HG03039 (cell line): ENCODE measurements at regions not wholly inside any gene's neighbourhood (a gene's known extent, or its start where the extent isn't known, plus 50 kb on each side); places are given as distances from the start of the nearest gene placed in this dataset.

Source experiments
- ATAC-seq: cut with Tn5 transposase; IDR thresholded peaks from one replicate; pipeline ENCODE4 v1.9.1; 2021; ENCODE audit warnings: mild to moderate bottlenecking, moderate library complexity; ENCODE audit not compliant: unreplicated experiment

DNA sequence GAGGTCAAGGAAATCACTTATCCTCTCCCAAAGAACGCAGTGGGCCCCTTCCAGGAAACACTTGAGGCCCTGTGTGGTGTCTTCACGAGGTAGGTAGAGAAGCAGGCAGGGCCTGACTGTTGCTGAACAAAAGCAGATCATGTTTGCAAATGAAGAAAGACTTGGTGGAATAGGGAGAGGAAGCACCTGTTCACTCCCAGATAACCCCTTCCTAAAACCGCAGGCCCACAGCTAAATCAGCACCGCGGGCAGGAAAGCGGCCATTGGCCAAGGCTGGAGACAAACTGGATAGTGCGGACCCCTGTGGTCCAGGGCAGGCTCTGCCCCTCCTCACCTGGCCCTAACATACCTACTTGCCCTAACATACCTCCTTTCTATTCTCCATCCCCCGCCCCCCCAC is 64.9 kb upstream of the KLHL29 start:
- ATAC-seq = no peak

DNA sequence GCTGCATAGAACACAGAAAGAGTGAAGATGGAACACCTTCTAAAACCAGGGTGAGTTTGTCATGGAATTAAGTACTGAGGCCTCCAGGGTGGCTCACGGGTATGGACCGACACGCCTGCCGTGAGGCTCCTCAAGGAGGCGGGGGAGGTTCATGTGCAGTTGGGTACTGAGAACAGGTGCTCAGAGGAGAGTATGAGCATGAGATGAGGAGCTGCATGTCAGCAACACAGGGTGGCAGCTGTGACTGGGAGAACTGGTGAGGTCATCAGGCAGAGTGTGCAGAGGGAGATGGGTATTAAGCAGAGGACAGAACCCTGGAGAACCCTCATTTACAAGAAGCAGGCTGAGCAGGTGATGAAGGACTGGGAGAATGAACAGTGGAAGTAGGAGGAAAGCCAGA is 63.2 kb upstream of the KLHL29 start:
- ATAC-seq = no peak

DNA sequence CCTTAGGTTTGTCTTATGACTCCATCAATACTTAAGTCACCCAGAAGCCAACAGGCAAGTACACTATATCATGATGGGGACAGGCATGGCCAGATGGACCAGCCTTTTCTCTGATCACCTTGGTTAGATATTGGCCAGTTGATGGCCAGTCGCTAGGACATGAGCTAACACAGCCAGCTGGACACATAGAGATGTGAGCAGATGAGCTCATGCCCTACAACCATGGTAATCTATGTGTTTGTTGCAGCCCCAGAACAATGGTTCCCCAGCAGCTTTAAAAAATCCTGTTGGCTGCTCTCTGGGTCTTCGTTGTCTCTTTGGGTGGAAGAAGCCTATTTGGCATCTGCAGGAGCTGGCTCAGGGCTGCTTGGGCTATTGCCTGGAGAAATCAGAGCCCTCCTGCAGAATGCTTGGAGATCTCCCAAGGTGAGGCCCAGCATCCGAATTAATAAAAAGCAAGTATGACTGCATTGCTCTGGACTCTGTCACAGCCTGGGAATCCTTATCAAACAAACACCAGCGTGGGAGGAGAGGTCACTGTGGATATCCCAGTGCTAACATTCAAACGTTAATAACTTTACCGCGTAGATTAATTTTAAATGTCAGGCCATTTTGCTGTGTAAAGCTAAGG is 62.3 kb upstream of the KLHL29 start:
- no peak for ATAC-seq

DNA sequence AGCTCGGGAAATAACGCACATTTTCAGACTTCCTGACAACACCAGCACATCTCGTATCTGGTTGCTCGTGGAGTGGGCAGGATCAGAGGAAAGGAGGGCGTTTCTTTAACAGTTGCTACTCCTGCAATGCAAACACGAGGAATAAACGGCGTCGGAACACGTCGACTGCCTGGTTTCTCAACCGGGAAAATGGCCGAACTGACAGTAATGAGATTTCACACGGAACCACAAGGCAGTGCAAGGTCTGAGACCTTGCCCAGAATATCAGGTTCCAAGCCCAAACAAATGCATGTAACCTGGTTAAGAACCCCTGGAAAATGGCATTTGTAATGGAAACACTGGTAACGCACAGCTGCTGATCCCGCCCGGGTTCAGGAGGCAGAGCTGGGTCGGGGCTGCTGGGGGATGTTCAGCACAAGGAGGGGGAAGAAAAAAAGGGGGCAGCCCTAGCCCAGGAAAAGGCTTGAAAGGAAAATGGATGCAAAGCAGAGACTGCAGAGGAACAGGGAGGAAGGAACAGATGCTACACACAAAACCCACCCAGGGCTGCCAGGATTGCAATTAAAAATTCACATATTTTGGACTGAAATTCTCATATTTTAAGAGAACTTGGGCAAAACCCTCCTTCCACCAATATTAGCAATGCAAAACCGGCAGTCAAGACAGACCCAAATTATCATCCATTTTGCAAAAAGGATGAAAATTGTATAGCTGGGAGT is 61.6 kb upstream of the KLHL29 start:
- no peak for ATAC-seq

DNA sequence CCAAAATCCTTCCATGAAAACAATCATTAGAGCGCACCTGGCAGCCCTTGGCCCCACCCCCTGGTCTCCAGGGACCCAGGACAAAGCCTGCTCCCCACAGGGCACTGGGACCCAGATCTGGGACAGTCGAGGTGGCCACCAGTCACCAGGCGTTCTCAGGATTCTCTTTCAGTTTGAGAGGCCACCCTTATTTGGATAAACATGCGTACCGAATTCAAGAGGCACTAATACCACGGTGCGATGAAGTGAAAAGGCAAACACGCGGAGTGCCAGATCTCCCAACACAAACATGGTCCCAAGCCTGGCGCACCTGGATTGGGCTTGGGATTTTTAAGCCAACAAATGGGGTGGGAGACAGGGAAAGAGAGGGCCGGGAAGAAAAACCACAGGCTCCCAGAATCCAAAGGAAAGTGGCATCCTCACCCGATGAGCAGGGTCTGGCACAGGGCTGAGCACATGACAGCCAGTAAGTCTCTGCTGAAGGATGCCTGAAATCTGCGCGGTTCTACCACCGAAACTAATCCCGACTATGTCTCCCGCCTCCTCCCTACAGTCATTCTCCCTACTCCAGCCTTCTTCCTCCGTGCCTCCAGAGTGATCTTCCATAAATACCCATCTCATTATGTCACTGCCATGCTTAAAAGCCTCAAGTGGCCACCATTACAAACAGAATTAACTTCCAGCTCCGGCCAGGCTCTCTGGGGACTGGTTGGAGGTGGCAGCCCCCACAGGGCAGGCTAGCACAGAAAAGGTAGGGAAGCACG is 60.9 kb upstream of the KLHL29 start:
- ATAC-seq = no peak

DNA sequence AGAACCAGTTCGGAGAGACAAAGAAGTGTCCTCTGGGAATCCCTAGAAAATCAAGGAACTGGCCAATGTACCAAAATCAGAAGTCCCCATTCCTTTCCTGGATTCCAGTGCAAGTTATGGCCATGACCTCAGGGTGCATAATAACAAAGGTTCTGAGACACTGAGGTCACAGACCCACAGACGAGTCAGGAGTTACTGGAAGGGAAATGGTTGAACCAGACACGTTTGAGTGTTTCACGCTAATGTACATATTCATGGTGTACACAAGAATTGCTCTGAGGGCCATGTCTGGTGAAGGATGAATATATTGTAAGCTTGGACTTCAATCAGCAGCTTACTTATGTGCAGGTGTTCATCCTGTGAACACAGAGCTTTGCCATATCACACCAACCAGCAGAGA is 58.6 kb upstream of the KLHL29 start:
- ATAC-seq = no peak

DNA sequence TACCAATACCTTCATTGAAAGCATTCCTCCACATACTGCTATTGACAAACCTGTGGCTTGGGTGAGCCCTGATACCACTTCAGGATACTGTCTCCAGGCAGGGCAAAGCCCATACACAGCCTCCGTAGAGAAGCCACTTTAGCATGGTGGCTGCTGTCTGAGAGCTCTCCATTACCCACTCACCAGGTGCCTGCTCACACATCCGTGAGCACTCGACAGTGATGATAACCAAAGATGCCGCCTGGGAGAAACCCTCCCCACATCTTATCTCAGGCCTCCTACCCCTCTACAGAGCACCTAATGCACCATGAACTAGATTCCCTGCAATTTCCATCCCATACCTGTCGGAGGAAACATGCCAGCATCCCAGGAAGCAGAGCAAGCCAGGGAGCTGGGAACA is 57.6 kb upstream of the KLHL29 start:
- no peak for ATAC-seq

DNA sequence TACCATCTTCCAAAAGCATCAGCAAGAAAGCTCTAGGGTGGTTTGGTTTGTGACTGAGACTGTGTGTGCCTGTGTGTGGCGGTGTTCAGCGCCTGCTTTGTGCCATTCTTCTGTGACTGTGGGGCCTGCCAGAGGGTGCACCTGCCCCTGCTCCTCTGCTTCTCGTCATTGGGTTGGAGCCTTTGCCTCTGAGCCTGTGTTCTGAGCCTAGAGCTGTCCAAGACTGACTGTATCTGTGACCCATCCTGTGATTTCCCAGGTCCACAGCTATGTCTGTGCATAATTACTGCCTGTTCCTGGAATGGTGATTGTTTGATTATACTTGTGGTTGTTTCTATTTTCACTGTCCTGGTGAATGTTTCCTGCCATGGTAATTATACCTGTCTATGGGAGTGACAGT is 57.1 kb upstream of the KLHL29 start:
- ATAC-seq = no peak

DNA sequence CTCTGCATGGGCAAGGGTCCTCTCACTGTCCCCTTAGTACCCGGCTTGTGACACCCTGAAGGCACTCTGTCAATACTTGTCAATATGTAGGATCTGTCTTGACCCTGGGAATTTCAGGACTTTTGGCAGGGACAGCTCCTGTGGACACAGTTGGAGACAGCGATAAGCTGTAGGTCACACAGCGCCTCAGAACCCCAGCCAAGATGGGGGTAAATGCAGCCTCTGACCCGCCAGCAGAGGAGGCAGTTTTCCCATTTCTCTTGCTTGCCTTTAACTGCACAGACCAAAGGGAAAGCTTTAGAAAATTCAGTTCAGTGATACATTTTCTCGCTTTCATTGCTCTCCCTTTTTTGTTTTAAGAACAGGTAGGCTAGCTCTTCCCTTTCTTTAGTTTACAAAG is 54.8 kb upstream of the KLHL29 start:
- ATAC-seq = no peak
